ENCODE measurements at regions not wholly inside any gene's neighbourhood (a gene's known extent, or its start where the extent isn't known, plus 50 kb on each side); places are given as distances from the start of the nearest gene placed in this dataset.

GRCh38 chr5:60369391-60369790 lies 330.6 kb downstream of the DEPDC1B start:
- no peak for DNase-seq

- no peak for DNase-seq
These were observed 331.9 kb downstream of the DEPDC1B start for GRCh38 chr5:60368100-60368499.

- DNase-seq, result no peak
These were observed 333.5 kb downstream of the DEPDC1B start for GRCh38 chr5:60366489-60366888.

DNA sequence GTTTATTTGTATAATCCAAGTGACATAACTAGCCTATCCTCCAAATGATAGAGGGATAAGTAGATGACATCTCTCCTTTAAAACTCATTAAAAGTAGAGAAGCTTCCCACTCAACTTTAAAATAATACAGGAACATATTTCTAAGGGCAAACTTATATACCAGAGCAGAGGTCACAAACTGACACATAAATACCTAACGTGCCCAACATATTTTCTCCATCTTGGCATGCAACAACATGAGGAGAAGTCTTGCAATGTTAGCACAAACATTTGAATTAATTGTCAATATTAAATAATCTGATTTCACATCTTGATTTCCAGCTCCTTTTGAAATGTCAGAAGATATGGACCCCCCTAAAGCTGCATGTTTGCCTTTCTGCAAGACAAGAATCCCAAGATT lies 335.0 kb downstream of the DEPDC1B start:
- DNase-seq, result no peak

GRCh38 chr5:60362158-60362557 lies 337.8 kb downstream of the DEPDC1B start:
- DNase-seq, result no peak

- DNase-seq, result no peak
These were observed 339.6 kb downstream of the DEPDC1B start for GRCh38 chr5:60360355-60360754.

GRCh38 chr5:60357302-60357701 lies 342.7 kb downstream of the DEPDC1B start:
- DNase-seq, result no peak

DNA sequence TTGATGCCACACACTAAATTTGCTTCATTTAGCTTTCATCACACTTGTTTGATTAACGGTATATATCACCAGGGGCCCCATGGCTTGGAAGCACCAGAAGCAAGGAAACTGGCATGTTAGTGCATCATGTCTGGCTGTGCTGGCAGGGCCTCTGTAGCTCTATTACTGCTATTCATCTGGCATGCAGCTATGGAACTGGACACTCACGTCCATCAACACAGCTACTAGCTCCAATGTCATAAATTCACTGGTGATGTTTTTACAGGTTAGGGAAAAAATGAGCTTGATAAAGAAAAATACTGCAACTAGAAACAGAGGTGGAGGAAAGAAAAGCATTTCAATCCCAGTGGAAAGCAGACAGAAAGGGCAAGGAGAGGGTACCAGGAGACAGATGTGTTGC lies 343.2 kb downstream of the DEPDC1B start:
- DNase-seq, result no peak

DNA sequence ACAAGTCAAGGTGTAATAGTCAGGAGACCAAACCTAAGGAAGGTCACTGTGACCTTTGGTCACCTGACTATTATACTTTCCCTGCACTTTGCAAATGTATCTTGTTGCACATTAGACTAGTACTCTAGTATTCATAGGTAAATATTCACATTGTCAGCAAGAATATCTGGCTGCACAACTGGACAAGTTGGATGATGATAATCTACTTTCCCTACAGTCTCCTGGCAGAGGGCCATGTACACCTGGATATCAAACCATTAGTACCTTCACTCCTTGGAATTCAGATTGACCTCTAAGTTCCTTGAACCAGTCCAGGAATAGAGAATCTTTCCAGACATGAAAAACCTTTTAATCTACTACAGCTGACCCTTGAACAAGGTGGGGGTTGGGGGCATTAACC lies 344.8 kb downstream of the DEPDC1B start:
- no peak for DNase-seq

DNA sequence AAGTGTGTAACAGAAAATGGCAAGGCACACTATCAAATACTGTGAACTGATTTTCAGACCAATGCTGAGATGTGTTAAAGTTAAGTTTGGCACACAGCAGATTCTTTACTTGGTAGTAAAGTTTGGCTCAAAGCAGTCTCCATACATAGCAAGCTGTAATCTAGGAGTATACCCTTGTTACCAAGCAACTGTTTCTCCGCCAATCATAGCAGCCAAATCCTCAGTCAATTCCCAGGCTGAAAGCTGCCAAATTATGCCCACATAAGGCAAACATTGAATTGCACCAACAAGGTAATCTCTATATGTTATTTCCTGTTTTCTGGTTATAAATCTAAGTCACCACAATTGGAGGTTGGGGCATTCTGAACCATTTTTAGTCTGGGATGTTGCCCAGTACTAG lies 345.7 kb downstream of the DEPDC1B start:
- DNase-seq, result no peak

GRCh38 chr5:60352992-60353599 lies 346.9 kb downstream of the DEPDC1B start:
- no peak for DNase-seq

GRCh38 chr5:60350794-60351193 lies 349.2 kb downstream of the DEPDC1B start:
- DNase-seq, result no peak

GRCh38 chr5:60349891-60350415 lies 350.0 kb downstream of the DEPDC1B start:
- DNase-seq, result no peak

DNA sequence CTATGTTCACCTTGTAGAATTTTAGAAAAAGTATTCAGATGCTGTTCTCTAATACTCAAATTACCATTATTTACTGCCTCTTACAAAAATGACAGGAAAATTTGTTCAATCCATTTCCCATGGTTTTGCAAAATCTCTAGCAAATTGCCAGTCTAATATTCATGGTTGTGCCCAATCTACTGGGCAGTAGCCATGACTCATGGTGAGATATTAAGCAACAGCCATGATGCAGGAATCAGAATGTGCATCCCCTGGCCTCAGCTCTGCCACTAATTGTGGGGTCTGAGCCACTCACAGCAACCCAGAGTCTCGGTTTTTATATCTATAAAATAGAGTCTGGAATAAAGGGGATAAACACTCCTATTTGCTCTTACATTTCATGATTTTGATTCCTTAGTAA lies 353.6 kb downstream of the DEPDC1B start:
- DNase-seq, result no peak

DNA sequence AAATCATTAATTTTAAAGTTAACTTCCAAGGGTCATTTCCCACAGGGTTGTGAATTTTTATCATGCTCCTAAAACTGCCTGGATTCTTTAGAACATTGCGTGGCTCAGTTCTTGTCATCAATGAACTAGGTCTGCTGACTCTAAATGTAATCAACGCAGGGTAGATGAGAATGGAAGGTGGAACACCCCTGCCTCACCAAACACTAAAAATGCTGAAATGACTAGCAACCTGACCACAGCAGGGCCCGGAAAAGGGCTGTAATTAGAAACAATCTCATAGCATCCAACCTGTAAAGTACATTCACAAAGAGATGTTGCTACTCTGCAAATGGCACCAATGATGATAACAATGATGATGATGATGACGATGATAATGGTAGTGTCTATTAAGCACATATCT lies 356.9 kb downstream of the DEPDC1B start:
- DNase-seq, result no peak

DNA sequence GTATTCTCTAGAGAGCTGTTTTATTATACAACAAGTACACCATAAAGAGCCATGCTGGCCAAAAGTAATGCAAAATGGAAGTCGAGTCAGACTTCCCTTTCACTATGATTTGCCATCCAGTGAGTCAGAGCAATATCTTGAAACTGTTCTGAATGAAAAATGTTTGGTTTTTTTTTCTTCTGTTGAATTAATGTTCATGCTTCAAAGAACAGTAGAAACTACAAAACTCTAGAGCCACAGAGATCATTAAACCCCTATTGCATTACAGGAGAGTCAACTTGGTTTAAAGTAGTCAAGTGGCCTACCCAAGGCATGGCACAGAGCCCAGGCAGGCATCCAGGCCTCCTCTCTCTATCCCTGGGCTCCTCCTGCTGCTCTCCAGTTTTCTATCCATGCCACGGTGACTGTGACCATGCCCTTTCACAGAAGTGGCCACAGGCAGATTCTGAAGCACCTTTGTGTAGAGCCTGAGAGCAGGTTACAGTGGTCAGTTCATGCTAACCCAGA lies 358.9 kb downstream of the DEPDC1B start:
- DNase-seq, result no peak

- no peak for DNase-seq
These were observed 359.6 kb downstream of the DEPDC1B start for GRCh38 chr5:60340326-60340725.

DNA sequence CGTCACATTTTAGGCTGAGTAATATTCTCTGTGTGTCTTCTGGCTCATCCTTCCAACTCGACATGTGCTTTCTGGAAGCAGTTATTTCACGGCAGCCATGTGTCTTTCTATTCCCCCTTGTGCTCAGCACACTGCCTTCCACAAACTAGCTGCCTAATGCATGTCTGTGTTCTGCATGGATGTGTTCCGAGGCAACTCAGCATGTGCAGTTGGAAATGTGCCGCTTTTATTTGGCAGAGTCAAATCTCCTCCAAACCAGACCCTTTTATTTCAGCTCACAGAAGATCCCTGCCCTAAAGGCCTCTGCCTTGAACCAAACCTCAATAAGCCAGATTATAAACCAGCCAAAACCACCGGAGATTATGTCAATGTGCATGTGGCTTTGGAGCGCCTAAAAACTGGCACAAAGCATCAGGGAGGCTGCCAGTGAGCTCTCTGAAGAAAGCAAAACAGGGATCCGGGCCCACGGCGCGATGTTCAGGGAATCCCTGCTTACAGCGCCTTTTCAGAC lies 360.2 kb downstream of the DEPDC1B start:
- no peak for DNase-seq

- no peak for DNase-seq
These were observed 361.1 kb downstream of the DEPDC1B start for GRCh38 chr5:60338846-60339245.

GRCh38 chr5:60336491-60336890 lies 363.5 kb downstream of the DEPDC1B start:
- no peak for DNase-seq

DNA sequence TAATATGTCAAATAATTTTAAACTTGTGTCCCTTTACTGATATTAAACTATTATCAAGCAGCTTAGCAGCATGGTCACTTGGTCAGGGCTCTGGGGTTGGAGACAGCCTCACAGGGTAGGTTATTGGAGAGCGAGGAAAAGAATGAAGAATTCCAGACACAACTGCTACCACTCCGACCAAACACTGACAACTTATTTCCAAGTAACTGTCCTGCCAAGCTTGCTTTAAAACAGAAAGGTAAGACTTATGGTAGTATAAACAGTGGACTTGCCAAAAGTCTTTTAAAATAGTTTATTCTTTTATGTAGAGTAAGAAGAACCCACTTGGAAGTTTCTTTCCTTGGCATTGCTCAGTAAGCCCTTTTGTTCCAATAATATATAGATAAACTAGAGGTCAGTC lies 364.1 kb downstream of the DEPDC1B start:
- DNase-seq, result no peak

DNA sequence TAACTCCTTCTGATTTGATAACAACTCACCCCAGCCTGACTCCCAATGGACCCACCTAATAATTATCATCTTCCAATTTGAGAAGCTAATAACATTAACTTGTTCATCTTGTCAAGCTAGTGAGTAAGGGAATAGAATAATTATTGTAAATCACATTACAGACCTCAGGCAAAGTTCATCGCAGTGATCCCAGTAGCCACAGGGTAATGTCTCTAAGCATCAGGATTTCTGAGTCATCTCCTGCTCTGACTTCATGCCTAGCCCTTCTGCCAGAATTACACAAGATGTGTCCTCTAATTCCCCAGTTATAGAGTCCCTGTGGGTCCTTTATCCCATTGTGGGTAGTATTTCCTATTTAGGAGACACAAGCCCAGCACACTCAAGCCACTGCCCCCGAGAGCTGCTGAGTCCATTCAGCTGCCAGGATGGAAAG lies 365.7 kb downstream of the DEPDC1B start:
- DNase-seq, result no peak

DNA sequence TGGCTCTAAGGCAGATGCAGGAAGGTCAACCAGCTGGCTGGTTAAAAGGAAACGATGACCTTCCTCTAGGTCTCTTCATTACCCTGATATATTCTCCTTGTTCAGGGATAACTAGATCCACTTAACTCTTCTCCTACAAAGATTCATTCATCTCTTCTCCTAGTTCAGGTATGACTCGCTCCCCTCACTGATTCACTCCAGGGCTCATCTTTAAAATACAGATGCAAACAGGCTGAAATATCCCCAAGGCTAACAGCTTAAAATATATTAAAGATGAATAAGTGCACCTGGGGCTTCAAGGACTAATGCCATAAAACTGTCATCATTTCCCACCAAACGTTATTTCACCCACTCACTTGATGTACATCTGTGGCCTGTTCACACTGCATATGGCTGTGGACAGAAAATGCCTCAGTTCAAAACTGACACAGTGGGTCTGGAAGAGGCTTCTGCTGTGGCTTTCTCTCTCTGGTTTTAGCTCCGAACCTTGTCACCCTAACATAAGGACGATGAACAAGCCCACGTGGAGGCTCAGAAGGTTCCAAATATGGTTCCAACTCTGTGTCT lies 366.9 kb downstream of the DEPDC1B start:
- no peak for DNase-seq

DNA sequence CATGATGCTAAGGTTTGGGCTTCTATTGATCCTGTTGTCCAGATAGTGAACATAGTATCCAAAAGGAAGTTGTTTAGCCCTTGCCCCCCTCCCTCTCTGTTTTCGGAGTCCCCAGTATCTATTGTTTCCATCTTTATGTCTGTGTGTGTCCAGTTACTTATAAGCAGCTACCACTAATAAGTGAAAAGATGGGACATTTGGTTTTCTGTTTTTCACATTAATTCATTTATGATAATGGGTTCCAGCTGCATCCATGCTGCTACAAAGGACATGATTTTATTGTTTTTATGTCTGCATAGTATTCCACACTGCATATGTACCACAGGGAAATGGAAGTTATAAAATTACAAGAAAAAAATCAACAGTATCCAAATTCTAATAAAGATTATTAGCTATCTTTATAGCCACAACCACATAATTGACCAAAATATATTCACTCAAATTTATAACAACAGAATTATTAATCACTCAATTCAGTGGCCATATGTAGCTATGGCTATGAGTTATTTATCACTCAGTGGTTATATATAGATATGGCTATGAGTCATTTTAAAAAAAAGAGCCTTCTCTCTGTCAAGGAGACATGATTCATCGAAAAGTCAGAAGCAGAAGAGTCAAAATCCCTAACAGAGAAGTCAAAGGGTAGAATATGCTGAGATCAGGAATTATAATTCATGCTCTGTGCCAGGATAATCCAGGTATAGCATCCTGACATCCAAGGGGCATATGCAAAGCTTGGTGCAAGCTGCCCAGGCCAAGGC lies 367.5 kb downstream of the DEPDC1B start:
- DNase-seq, result no peak
